ENCODE measurements at regions not wholly inside any gene's neighbourhood (a gene's known extent, or its start where the extent isn't known, plus 50 kb on each side); places are given as distances from the start of the nearest gene placed in this dataset.

- CTCF ChIA-PET (ENCODE audit: partially characterized antibody): interaction anchor here (0.7 to 1.9 kb wide), 2 partner anchors 11 to 52 kb away, joined by 3 to 5 read pairs; no protein-coding TSS in a partner anchor
- no peak overlapping the region for H3K27ac ChIP-seq (ENCODE audit: low read depth, low read length)
- H3K14ac ChIP-seq (ENCODE audit: insufficient read length): no peak overlapping the region
- H2BK120ac ChIP-seq (replicated peaks; ENCODE audit: low read depth, low read length): no peak overlapping the region
- H3K4me3 ChIP-seq (ENCODE audit: extremely low read depth in 1 of 4, insufficient read depth in 2 of 4, low read depth in 3 of 4, low read length in 4 of 4): no peak overlapping the region
- no peak overlapping the region for H2BK12ac ChIP-seq (ENCODE audit: low read depth, low read length)
- H3K36me3 ChIP-seq (ENCODE audit: control insufficient read depth in 2 of 4, insufficient read depth in 4 of 4, low read length in 3 of 4): no peaks in the 10 kb centered on the region
- H4K8ac ChIP-seq (ENCODE audit: extremely low read depth, insufficient read depth, low read length): no peak overlapping the region
- H4K5ac ChIP-seq (ENCODE audit: insufficient read length, low read depth, low read length): no peak overlapping the region
- H2BK20ac ChIP-seq (ENCODE audit: low read length): no peak overlapping the region
- no peak overlapping the region for H3K18ac ChIP-seq (ENCODE audit: extremely low read depth, low read length)
- H2BK15ac ChIP-seq (ENCODE audit: low read length): no peak overlapping the region
- no peak overlapping the region for H4K91ac ChIP-seq (replicated peaks; ENCODE audit: insufficient read length, low read length)
- POLR2A ChIA-PET (ENCODE audit: partially characterized antibody): no interaction called here
- H2AFZ ChIP-seq (ENCODE audit: low read length): no peak overlapping the region
- no peak for DNase-seq (ENCODE audit: low read depth in 1 of 2, low spot score in 2 of 2)
- H3K9me3 ChIP-seq (ENCODE audit: insufficient read depth in 2 of 2, low read depth in 1 of 2, low read length in 1 of 2): no peaks in the 10 kb centered on the region
- H2BK5ac ChIP-seq (ENCODE audit: low read depth, low read length): no peak overlapping the region
- 85% methylated on average over 1 of the region's 1 CpG; no CpG with 5 or more reads in 1 of the 2 experiments for WGBS, 2 experiments (ENCODE audit: extremely low coverage in 1 of 2, insufficient coverage in 1 of 2, insufficient read length in 1 of 2, insufficient replicate concordance in 2 of 2, low coverage in 1 of 2, low lambda C conversion rate in 2 of 2, missing lambda C conversion rate in 1 of 2)
- TF ChIP-seq GABPA (IDR thresholded peaks at IDR 0.05; ENCODE audit: borderline replicate concordance, insufficient read depth, low read length): no peak
- no peak for TF ChIP-seq HDAC2 (IDR thresholded peaks at IDR 0.05; ENCODE audit: borderline replicate concordance in 1 of 2, low read depth in 2 of 2, low read length in 2 of 2)
- no peak for TF ChIP-seq SP1 (IDR thresholded peaks at IDR 0.05; ENCODE audit: low read depth, low read length)
- no peak for TF ChIP-seq KDM1A (IDR thresholded peaks at IDR 0.05; ENCODE audit: borderline replicate concordance, low read length)
- no peak for TF ChIP-seq KDM5A (IDR thresholded peaks at IDR 0.05; ENCODE audit: low read length)
- FAIRE-seq: no peak
- no peaks in the 10 kb centered on the region for H3K23me2 ChIP-seq (ENCODE audit: low read depth, low read length)
- H4K20me1 ChIP-seq (replicated peaks in 1 of 2; ENCODE audit: control insufficient read depth in 1 of 2, insufficient read depth in 2 of 2, low read length in 2 of 2): no peaks in the 10 kb centered on the region
- no peaks in the 10 kb centered on the region for H3K27me3 ChIP-seq (replicated peaks in 1 of 4; ENCODE audit: control insufficient read depth in 3 of 4, extremely low read depth in 1 of 4, insufficient read depth in 3 of 4, low read length in 3 of 4)
- no peak overlapping the region for H2AK5ac ChIP-seq (ENCODE audit: low read depth, low read length)
- no peaks in the 10 kb centered on the region for H3K79me1 ChIP-seq (ENCODE audit: low read depth, low read length)
- no peak overlapping the region for H3K23ac ChIP-seq (ENCODE audit: insufficient read length)
- H3K9ac ChIP-seq (replicated peaks in 1 of 4; ENCODE audit: extremely low read depth in 1 of 4, low read depth in 3 of 4, low read length in 3 of 4): no peak overlapping the region
- H3K79me2 ChIP-seq (ENCODE audit: control insufficient read depth in 1 of 2, insufficient read depth in 2 of 2, low read length in 2 of 2): no peaks in the 10 kb centered on the region
- peaks cover 0 to 8% (median 5%) of the 10 kb centered on the region in 4 experiments; a peak in 2 of 7 replicates for H3K4me1 ChIP-seq (replicated peaks in 1 of 4; ENCODE audit: control insufficient read depth in 3 of 4, insufficient read depth in 4 of 4, low read length in 3 of 4)
- H3K56ac ChIP-seq (replicated peaks; ENCODE audit: insufficient read length, low read depth, low read length): no peak overlapping the region
- H3K4me2 ChIP-seq (ENCODE audit: insufficient read depth in 1 of 2, low read depth in 2 of 2, low read length in 2 of 2): no peak overlapping the region
- no peak overlapping the region for H3K4ac ChIP-seq (replicated peaks; ENCODE audit: insufficient read length, low read depth, low read length)
Measured at GRCh38 chr4:81521708-81522107, 50.0 kb upstream of the RASGEF1B start.

All from H1 (cell line).